ENCODE measurements at regions not wholly inside any gene's neighbourhood (a gene's known extent, or its start where the extent isn't known, plus 50 kb on each side); places are given as distances from the start of the nearest gene placed in this dataset.

GRCh38 chr6:102126488-102126887 is 733.0 kb downstream of the GRIK2 start:
- Histone ChIP-seq H3K9me3 (ENCODE audit: control insufficient read depth in 1 of 2, insufficient read depth in 1 of 2, low read length in 2 of 2) (no peaks in the 10 kb centered on the region), H3K4me1 (ENCODE audit: insufficient read depth, low read length) (no peaks in the 10 kb centered on the region), H3K36me3 (ENCODE audit: insufficient read depth, low read length) (no peaks in the 10 kb centered on the region), H3K27me3 (ENCODE audit: control insufficient read depth in 1 of 2, insufficient read depth in 2 of 2, low read length in 2 of 2) (no peaks in the 10 kb centered on the region), H3K4me3 (ENCODE audit: low read length) (no peak overlapping the region), H3K27ac (ENCODE audit: low read depth in 1 of 2, low read length in 2 of 2) (no peak overlapping the region)
- no peak for ATAC-seq (ENCODE audit: poor library complexity)
- no peaks in the 10 kb centered on the region for H3K27me3 Mint-ChIP-seq
- H3K27ac Mint-ChIP-seq = no peak overlapping the region
- ChIA-PET CTCF (no interaction called here), POLR2A (no interaction called here)
- TF ChIP-seq CTCF (IDR thresholded peaks at IDR 0.05) = no peak
- no peaks in the 10 kb centered on the region for H3K4me1 Mint-ChIP-seq (ENCODE audit: low read depth)
- intact Hi-C loops (cut with DNase I, micrococcal nuclease) = no loop called here
- peaks cover under 1% of the 10 kb centered on the region for H3K9me3 Mint-ChIP-seq
- no peak for DNase-seq
- H3K36me3 Mint-ChIP-seq (ENCODE audit: low read depth) = no peaks in the 10 kb centered on the region
- H3K4me3 Mint-ChIP-seq = no peak overlapping the region

GRCh38 chr6:102127253-102127652 is 733.7 kb downstream of the GRIK2 start:
- Histone ChIP-seq H3K9me3 (ENCODE audit: control insufficient read depth in 1 of 2, insufficient read depth in 1 of 2, low read length in 2 of 2) (no peaks in the 10 kb centered on the region), H3K27ac (ENCODE audit: low read depth in 1 of 2, low read length in 2 of 2) (no peak overlapping the region), H3K4me3 (ENCODE audit: low read length) (no peak overlapping the region), H3K4me1 (ENCODE audit: insufficient read depth, low read length) (no peaks in the 10 kb centered on the region), H3K27me3 (ENCODE audit: control insufficient read depth in 1 of 2, insufficient read depth in 2 of 2, low read length in 2 of 2) (no peaks in the 10 kb centered on the region), H3K36me3 (ENCODE audit: insufficient read depth, low read length) (no peaks in the 10 kb centered on the region)
- DNase-seq (no peak), ATAC-seq (ENCODE audit: poor library complexity) (no peak)
- Mint-ChIP-seq H3K4me3 (no peak overlapping the region), H3K4me1 (ENCODE audit: low read depth) (no peaks in the 10 kb centered on the region), H3K9me3 (no peaks in the 10 kb centered on the region), H3K27me3 (no peaks in the 10 kb centered on the region), H3K36me3 (ENCODE audit: low read depth) (no peaks in the 10 kb centered on the region), H3K27ac (no peak overlapping the region)
- ChIA-PET POLR2A (no interaction called here), CTCF (no interaction called here)
- intact Hi-C loops (cut with DNase I, micrococcal nuclease) = no loop called here
- TF ChIP-seq CTCF (IDR thresholded peaks at IDR 0.05) = no peak

GRCh38 chr6:102137859-102138258 is 744.4 kb downstream of the GRIK2 start:
- Mint-ChIP-seq H3K9me3 (peaks cover 5% of the 10 kb centered on the region), H3K4me3 (no peak overlapping the region), H3K36me3 (ENCODE audit: low read depth) (no peaks in the 10 kb centered on the region), H3K27me3 (no peaks in the 10 kb centered on the region), H3K4me1 (ENCODE audit: low read depth) (no peaks in the 10 kb centered on the region), H3K27ac (no peak overlapping the region)
- Histone ChIP-seq H3K4me3 (ENCODE audit: low read length) (no peak overlapping the region), H3K36me3 (ENCODE audit: insufficient read depth, low read length) (no peaks in the 10 kb centered on the region), H3K9me3 (ENCODE audit: control insufficient read depth in 1 of 2, insufficient read depth in 1 of 2, low read length in 2 of 2) (peaks cover 0 to 6% of the 10 kb centered on the region in 2 experiments), H3K27ac (ENCODE audit: low read depth in 1 of 2, low read length in 2 of 2) (no peak overlapping the region), H3K4me1 (ENCODE audit: insufficient read depth, low read length) (no peaks in the 10 kb centered on the region), H3K27me3 (ENCODE audit: control insufficient read depth in 1 of 2, insufficient read depth in 2 of 2, low read length in 2 of 2) (no peaks in the 10 kb centered on the region)
- intact Hi-C loops (cut with DNase I, micrococcal nuclease) = no loop called here
- ATAC-seq (ENCODE audit: poor library complexity) (no peak), DNase-seq (no peak)
- POLR2A ChIA-PET = no interaction called here
- CTCF ChIA-PET = no interaction called here
- no peak for TF ChIP-seq CTCF (IDR thresholded peaks at IDR 0.05)

All from CD4-positive, alpha-beta T cell (primary cell).